ENCODE measurements at regions not wholly inside any gene's neighbourhood (a gene's known extent, or its start where the extent isn't known, plus 50 kb on each side); places are given as distances from the start of the nearest gene placed in this dataset.
"Not testable (repeated sequence)": the region's sequence is repeated elsewhere in the genome, so short reads cannot be mapped to it uniquely, and the experiment has no call there.

DNA sequence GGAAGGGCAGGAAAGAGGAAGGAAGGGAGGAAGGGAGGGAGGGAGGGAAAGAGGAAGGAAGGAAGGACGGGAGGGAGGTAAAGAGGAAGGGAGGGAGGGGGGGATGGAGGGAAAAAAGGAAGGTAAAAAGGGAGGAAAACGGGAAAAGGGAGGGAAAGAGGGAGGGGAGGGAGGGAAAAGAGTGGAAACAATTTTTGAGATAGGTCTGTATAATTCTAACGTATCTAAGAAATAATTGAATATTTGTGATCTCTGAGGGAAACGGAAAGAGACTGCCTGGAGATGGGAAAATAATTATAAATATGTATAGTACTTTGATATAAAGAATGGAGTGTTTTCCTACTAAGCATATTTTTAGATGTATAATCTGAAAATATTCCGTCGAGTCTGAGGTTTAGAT is 158.2 kb upstream of the FOXK1 start:
- DNase-seq (ENCODE audit: low spot score), result no peak

- no peak for DNase-seq (ENCODE audit: low spot score)
Measured at GRCh38 chr7:4525884-4526283, 156.2 kb upstream of the FOXK1 start.

DNA sequence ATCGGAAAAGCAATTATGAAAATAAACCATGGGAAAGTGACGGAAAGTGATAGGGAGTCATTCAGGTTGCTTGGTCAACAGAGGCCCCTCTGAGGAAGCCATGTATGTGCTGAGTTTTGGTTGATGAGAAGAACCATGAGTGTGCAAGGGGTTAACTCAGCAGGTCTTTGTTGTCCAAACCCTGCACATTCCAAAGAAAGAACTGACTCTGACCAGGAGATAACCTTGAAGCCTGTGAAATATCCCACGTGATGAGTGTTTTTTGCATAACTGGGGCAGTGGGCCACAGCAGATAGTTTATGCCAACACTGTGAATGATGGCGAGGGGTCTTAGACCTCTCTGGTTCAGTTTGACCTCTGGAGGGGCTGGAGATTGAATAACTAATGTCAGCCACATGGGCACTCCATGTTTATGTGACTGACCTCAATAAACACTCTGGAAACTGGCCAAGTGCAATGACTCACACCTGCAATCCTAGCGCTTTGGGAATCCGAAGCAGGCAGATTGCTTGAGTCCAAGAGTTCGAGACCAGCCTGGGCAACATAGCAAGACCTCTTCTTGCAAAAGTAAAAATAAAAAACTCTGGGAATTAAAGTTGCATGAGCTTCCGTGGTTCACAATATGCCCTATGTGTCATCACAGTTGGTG is 154.0 kb upstream of the FOXK1 start:
- no peak for DNase-seq (ENCODE audit: low spot score)

DNA sequence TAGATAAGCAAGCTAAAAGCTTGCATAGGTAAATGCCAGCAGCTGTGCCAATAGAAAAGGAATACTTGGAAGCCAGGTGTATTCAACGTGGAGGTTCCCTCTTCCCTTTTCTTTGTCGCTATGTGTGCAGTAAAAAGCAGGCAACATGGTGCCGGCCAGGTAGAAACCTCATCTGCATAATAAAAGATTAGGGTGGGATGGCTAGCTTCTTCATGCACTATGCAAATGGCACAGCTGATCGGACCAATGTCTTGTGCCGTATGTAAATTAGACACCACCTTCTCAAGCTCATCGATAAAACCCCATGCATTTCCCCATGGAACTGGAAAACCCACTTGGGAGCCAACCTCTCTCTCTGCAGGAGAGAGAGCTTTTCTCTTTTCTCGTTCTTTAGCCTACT is 150.9 kb upstream of the FOXK1 start:
- DNase-seq (ENCODE audit: low spot score), result no peak

- DNase-seq (ENCODE audit: low spot score), result not testable (repeated sequence)
Measured at GRCh38 chr7:4533339-4533738, 148.8 kb upstream of the FOXK1 start.

GRCh38 chr7:4549681-4550080 is 132.4 kb upstream of the FOXK1 start:
- DNase-seq (ENCODE audit: low spot score), result no peak

- no peak for DNase-seq (ENCODE audit: low spot score)
Measured at GRCh38 chr7:4550117-4550516, 132.0 kb upstream of the FOXK1 start.

- no peak for DNase-seq (ENCODE audit: low spot score)
Measured at GRCh38 chr7:4552985-4553384, 129.1 kb upstream of the FOXK1 start.

- no peak for DNase-seq (ENCODE audit: low spot score)
Measured at GRCh38 chr7:4556868-4557793, 125.0 kb upstream of the FOXK1 start.

- no peak for DNase-seq (ENCODE audit: low spot score)
Measured at GRCh38 chr7:4561795-4562194, 120.3 kb upstream of the FOXK1 start.

GRCh38 chr7:4566714-4567113 is 115.4 kb upstream of the FOXK1 start:
- no peak for DNase-seq (ENCODE audit: low spot score)

DNA sequence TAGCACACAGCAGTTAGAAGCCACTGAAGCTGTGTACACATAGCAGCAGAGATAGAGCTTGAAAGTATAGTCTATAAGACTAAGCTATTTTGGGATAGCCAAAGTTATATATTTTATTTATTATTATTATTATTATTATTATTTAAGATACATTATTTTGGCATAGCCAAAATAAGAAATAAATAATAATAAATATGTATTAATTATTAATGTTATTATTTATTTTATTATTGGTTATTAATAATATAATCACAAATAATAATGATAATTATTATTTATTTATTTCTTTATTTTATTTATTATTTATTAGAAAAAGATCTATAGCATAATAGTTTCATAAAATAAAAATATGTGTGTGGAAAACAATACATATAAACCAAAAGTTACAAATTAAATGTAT is 107.2 kb upstream of the FOXK1 start:
- DNase-seq (ENCODE audit: low spot score), result no peak

- no peak for DNase-seq (ENCODE audit: low spot score)
Measured at GRCh38 chr7:4575254-4575653, 106.8 kb upstream of the FOXK1 start.

DNA sequence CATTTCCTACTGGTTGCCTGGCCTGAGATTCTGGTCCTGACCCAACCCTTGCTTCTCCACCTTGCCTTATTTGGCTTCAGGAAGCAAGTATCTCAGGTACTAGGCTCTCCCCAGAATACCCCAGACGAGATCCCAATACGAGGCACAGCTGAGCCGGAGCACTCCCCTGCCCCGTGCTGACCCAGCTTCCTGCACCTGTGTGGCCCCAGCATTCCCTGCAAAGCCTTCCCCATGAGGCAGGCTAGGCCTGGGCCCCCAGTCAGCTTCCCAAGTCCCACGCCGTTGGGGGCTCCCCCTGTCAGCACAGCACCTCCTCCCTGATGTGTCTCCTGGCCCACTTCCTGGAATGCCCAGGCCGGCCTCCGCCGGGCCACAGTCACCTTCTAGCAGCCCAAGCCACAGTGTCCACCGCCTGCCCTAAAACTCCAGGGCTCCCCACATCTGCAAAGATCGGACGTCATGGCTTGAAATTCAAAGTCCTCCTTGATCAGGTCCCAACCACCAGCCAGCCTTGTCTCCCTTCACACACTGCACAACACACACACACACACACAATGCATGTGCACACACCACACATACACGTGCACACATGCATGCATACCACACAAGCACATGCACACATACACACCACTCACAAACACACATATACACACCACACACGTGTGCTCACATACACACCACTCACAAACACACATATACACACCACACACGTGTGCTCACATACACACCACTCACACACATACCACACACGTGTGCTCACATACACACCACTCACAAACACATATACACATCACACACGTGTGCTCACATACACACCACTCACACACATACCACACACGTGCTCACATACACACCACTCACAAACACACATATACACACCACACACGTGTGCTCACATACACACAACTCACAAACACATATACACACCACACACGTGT is 78.9 kb upstream of the FOXK1 start:
- DNase-seq (ENCODE audit: low spot score), result no peak

DNA sequence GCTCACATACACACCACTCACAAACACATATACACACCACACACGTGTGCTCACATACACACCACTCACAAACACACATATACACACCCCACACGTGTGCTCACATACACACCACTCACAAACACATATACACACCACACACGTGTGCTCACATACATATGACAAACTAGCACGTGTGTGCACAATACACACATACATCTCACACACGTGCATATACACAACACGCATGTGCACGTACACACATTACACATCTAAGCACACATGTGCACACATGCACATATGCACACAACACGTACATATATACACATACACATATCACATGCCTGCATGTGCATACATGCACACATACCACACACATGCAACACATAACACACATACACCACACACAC is 78.3 kb upstream of the FOXK1 start:
- DNase-seq (ENCODE audit: low spot score), result no peak

DNA sequence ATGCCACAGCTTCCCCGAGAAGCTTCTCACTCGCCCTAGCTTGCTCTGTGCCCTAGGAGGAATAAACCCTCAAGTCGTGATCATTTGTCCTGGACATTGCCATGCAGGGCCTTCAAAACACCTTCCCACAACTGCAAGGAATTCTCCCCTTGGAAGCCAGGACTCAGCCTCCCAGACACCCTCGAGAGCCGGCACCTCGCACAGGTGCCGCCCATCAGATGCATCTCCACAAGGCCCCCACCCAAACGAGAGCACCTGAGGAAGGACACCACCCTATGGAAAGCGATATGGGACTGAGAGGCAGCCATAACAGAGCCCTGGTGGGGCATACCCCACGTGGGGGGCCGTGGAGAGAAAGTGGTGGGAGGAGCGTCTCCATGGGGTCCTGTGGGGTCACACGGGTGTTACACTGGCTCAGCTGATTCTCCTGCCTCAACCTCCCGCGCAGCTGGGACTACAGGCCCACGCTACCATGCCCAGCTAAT is 77.6 kb upstream of the FOXK1 start:
- DNase-seq (ENCODE audit: low spot score), result no peak

DNA sequence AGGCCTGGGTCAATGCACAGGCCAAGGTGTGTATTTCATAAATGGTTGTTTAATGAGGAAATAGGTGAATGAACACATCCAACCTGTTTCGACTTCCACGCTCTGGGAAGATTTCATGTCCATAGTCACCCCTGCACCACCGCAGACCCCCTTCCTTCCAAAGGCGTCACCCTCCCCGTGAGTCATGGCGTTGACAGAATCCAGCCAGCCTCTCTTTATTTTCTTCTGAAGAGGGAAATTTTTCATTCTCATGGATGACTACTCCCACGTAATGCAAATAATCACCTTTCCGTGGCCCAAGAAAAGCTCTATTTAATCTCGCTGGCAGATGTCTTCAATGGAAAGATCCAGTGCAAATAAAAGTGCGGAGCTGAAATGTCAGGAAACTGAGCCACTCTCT is 75.3 kb upstream of the FOXK1 start:
- DNase-seq (ENCODE audit: low spot score), result no peak

- DNase-seq (ENCODE audit: low spot score), result no peak
Measured at GRCh38 chr7:4607311-4607729, 74.8 kb upstream of the FOXK1 start.

GRCh38 chr7:4609576-4609975 is 72.5 kb upstream of the FOXK1 start:
- not testable (repeated sequence) for DNase-seq (ENCODE audit: low spot score)

GRCh38 chr7:4610768-4611467 is 71.2 kb upstream of the FOXK1 start:
- peak; percentile 67 for DNase-seq (ENCODE audit: low spot score)

- no peak for DNase-seq (ENCODE audit: low spot score)
Measured at GRCh38 chr7:4612237-4612636, 69.9 kb upstream of the FOXK1 start.

Measured in activated CD4-positive, alpha-beta T cell treated with anti-CD3 and anti-CD28 coated beads, Interleukin-2, Interleukin-4, amounts not matched to agents 100 ng/mL and 50 ng/mL, durations not matched to agents 16 hours and 8 hours (primary cell).